ENCODE measurements at regions not wholly inside any gene's neighbourhood (a gene's known extent, or its start where the extent isn't known, plus 50 kb on each side); places are given as distances from the start of the nearest gene placed in this dataset.

GRCh38 chr17:69696650-69697049, 282.2 kb downstream of the MAP2K6 start:
- TF ChIP-seq POLR2AphosphoS5 (IDR thresholded peaks at IDR 0.05; ENCODE audit: borderline replicate concordance, low read depth, low read length) (no peak), EZH2 (IDR thresholded peaks at IDR 0.05) (no peak)
